Left cardiac atrium (tissue), 4 donors: ENCODE measurements at regions not wholly inside any gene's neighbourhood (a gene's known extent, or its start where the extent isn't known, plus 50 kb on each side); places are given as distances from the start of the nearest gene placed in this dataset.

Experiments used
- ATAC-seq, 2 donors: fragments of 200-7000 bp; cut with Tn5 transposase; one replicate each; pipeline ENCODE4 v1.9.1; 2020; ENCODE audit warnings: mild to moderate bottlenecking in 2 of 2, moderate library complexity in 2 of 2
- DNase-seq: peaks from one replicate; pipeline ENCODE4 v3.0.0-alpha.2; 2020
- intact Hi-C, 2 donors: fragments of 100-400 bp; cut with DNase I; formaldehyde crosslinking; loops; one replicate each; pipeline versions ENCODE4 v1.14.1 to v1.15.1; 2022 to 2023
- donor health status: DM: no; HTN: yes; CAD: no.
- donor health status: DM: no; HTN: yes; CAD: no; lungs with severe emphysema.
- donor health status: DM: yes; HTN: yes; CAD: no.
- donor health status: Dilated cardiomyopathy.

DNA sequence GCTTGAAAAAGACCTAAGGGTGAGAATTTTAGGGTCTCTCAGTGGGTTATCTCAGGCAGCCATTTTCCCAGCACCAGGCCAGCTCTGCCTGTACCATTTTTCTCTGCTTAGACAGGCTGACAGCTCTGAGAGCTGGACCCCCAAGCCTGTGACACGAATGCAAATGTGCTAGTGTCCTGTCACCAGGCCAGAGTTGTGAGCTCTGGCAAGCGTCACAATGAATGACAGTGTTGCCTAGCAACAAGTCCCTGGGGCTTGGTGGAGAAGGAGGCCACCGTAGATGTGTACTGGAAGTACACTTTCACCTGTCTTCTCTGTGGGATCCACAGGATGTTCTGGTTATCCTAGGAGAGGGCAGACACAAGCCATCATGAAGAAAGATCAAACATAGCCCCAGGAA, 66.7 kb downstream of the RBMY1D start:
- ATAC-seq (no peak), DNase-seq (no peak)
- intact Hi-C loops, result no loop called here
